HCT116 (cell line): ENCODE measurements at regions not wholly inside any gene's neighbourhood (a gene's known extent, or its start where the extent isn't known, plus 50 kb on each side); places are given as distances from the start of the nearest gene placed in this dataset.

Experiments
- EGR1 ChIP-seq: IDR thresholded peaks from 2 replicates; pipeline ENCODE4 v1.6.1; 2012; ENCODE audit warnings: low read depth
- EZH2 ChIP-seq: fragments of 200-600 bp; sonication (generic); IDR thresholded peaks from 2 replicates; pipeline ENCODE4 v1.6.1; 2017; ENCODE audit warnings: antibody characterized with exemption, mixed run types
- EZH2phosphoT487 ChIP-seq: fragments of 200-600 bp; IDR thresholded peaks from 2 replicates; pipeline ENCODE4 v1.6.1; 2018; ENCODE audit warnings: antibody characterized with exemption, borderline replicate concordance
- JUND ChIP-seq: IDR thresholded peaks from 2 replicates; pipeline ENCODE4 v1.6.1; 2012
- POLR2A ChIP-seq: IDR thresholded peaks from 2 replicates; pipeline ENCODE4 v1.7.0; 2011; ENCODE audit warnings: borderline replicate concordance; ENCODE audit not compliant: insufficient read depth, insufficient read length; ENCODE audit errors: extremely low read depth
- POLR2AphosphoS5 ChIP-seq: IDR thresholded peaks from 2 replicates; pipeline ENCODE4 v1.6.1; 2011; ENCODE audit warnings: mild to moderate bottlenecking, low read depth, low read length, moderate library complexity
- SP1 ChIP-seq: IDR thresholded peaks from 2 replicates; pipeline ENCODE4 v1.6.1; 2012; ENCODE audit warnings: low read depth
- SRF ChIP-seq: IDR thresholded peaks from 2 replicates; pipeline ENCODE4 v1.6.1; 2012; ENCODE audit warnings: low read depth
- TCF7L2 ChIP-seq: IDR thresholded peaks from 2 replicates; pipeline ENCODE4 v1.7.0; 2011; ENCODE audit warnings: borderline replicate concordance, inconsistent platforms; ENCODE audit not compliant: insufficient read depth, insufficient read length; ENCODE audit errors: extremely low read depth
- YY1 ChIP-seq: IDR thresholded peaks from 2 replicates; pipeline ENCODE4 v1.6.1; 2011; ENCODE audit warnings: low read length, low read depth, moderate library complexity, mild to moderate bottlenecking; ENCODE audit not compliant: insufficient replicate concordance; ENCODE audit errors: extremely low read depth
- TF ChIP-seq, protein P1 (sequence below): IDR thresholded peaks from 2 replicates; pipeline ENCODE4 v1.6.1; 2012
- TF ChIP-seq, protein P2 (sequence below), 3 experiments: fragments of 200-600 bp in 1 of 3; sonication (generic) in 1 of 3; IDR thresholded peaks in 2 of 3; conservative IDR thresholded peaks in 1 of 3; 2 replicates each; pipeline ENCODE4 v1.5.1; 2012 to 2017; ENCODE audit warnings: low read depth in 2 of 3, low read length in 2 of 3, antibody characterized with exemption in 1 of 3, borderline replicate concordance in 1 of 3, control low read depth in 1 of 3, mild to moderate bottlenecking in 1 of 3, mixed read lengths in 1 of 3, mixed run types in 1 of 3, moderate library complexity in 1 of 3; ENCODE audit not compliant: insufficient read depth in 1 of 3
- TF ChIP-seq, protein P3 (sequence below): IDR thresholded peaks from 2 replicates; pipeline ENCODE4 v1.6.1; 2012; ENCODE audit warnings: low read depth
- TF ChIP-seq, protein P4 (sequence below): IDR thresholded peaks from 2 replicates; pipeline ENCODE4 v1.6.1; 2012

DNA sequence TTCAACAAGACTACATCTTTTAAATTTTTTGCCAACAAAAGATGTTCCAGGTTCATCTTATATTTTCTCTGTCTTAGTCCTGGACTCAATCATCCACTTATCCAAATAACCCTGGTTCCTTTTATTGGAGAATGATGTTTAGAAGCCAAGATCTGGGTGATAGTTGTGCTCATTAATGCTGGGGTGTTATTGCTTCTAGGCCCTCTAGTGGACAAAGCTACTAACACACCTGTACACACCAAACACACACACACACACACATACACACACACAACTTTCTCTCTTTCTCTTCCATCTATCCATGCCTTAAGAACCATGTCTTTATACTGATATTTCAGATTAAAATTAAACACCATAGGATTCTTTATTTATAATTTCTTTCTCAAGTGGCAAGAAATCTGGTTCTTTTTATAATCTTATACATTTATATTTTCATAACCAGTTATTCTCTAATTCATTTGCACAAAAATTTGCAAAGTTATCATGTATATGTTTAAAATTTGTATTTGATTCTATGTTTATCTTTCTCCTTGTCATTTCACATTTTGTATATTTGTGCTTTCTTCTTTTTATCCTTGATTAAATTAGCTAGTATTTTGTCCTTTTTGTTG lies 179.1 kb upstream of the SMIM23 start:
- TF ChIP-seq, protein P1, sequence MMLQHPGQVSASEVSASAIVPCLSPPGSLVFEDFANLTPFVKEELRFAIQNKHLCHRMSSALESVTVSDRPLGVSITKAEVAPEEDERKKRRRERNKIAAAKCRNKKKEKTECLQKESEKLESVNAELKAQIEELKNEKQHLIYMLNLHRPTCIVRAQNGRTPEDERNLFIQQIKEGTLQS, result no peak
- TF ChIP-seq POLR2AphosphoS5, result no peak
- TF ChIP-seq, protein P2, sequence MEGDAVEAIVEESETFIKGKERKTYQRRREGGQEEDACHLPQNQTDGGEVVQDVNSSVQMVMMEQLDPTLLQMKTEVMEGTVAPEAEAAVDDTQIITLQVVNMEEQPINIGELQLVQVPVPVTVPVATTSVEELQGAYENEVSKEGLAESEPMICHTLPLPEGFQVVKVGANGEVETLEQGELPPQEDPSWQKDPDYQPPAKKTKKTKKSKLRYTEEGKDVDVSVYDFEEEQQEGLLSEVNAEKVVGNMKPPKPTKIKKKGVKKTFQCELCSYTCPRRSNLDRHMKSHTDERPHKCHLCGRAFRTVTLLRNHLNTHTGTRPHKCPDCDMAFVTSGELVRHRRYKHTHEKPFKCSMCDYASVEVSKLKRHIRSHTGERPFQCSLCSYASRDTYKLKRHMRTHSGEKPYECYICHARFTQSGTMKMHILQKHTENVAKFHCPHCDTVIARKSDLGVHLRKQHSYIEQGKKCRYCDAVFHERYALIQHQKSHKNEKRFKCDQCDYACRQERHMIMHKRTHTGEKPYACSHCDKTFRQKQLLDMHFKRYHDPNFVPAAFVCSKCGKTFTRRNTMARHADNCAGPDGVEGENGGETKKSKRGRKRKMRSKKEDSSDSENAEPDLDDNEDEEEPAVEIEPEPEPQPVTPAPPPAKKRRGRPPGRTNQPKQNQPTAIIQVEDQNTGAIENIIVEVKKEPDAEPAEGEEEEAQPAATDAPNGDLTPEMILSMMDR (IDR thresholded peaks at IDR 0.05 in 2 of 3, conservative IDR thresholded peaks at IDR 0.05 in 1 of 3; ENCODE audit: borderline replicate concordance in 1 of 3, insufficient read depth in 1 of 3, low read depth in 2 of 3, low read length in 2 of 3), result peak; percentile 80 to 86 (median 84)
- no peak for TF ChIP-seq SP1
- TF ChIP-seq POLR2A, result no peak
- TF ChIP-seq, protein P3, sequence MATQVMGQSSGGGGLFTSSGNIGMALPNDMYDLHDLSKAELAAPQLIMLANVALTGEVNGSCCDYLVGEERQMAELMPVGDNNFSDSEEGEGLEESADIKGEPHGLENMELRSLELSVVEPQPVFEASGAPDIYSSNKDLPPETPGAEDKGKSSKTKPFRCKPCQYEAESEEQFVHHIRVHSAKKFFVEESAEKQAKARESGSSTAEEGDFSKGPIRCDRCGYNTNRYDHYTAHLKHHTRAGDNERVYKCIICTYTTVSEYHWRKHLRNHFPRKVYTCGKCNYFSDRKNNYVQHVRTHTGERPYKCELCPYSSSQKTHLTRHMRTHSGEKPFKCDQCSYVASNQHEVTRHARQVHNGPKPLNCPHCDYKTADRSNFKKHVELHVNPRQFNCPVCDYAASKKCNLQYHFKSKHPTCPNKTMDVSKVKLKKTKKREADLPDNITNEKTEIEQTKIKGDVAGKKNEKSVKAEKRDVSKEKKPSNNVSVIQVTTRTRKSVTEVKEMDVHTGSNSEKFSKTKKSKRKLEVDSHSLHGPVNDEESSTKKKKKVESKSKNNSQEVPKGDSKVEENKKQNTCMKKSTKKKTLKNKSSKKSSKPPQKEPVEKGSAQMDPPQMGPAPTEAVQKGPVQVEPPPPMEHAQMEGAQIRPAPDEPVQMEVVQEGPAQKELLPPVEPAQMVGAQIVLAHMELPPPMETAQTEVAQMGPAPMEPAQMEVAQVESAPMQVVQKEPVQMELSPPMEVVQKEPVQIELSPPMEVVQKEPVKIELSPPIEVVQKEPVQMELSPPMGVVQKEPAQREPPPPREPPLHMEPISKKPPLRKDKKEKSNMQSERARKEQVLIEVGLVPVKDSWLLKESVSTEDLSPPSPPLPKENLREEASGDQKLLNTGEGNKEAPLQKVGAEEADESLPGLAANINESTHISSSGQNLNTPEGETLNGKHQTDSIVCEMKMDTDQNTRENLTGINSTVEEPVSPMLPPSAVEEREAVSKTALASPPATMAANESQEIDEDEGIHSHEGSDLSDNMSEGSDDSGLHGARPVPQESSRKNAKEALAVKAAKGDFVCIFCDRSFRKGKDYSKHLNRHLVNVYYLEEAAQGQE, result no peak
- no peak for TF ChIP-seq EZH2
- TF ChIP-seq TCF7L2, result no peak
- peak; percentile 35 for TF ChIP-seq YY1
- TF ChIP-seq, protein P4, sequence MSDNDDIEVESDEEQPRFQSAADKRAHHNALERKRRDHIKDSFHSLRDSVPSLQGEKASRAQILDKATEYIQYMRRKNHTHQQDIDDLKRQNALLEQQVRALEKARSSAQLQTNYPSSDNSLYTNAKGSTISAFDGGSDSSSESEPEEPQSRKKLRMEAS, result peak; percentile 30; the same call in 1 of the 2 replicates
- TF ChIP-seq SRF, result no peak
- no peak for TF ChIP-seq EZH2phosphoT487
- TF ChIP-seq EGR1, result 0 out of 2 replicates have a peak, but pooled peaks have one; percentile 16
- TF ChIP-seq JUND, result no peak; the same call in 1 of the 2 replicates
